AG10803 (cell line): ENCODE measurements at regions not wholly inside any gene's neighbourhood (a gene's known extent, or its start where the extent isn't known, plus 50 kb on each side); places are given as distances from the start of the nearest gene placed in this dataset.

Source experiments
- DNase-seq: peaks from one replicate; pipeline ENCODE4 v3.0.0; 2010; ENCODE audit warnings: low read depth
- H3K4me3 ChIP-seq: 2 replicates; pipeline ENCODE4 v1.5.1; 2011; ENCODE audit warnings: mild to moderate bottlenecking, low read length, control low read depth
- TF ChIP-seq, protein P1 (sequence below): conservative IDR thresholded peaks from 2 replicates; pipeline ENCODE4 v1.5.1; 2011; ENCODE audit warnings: mild to moderate bottlenecking, low read length, control low read depth, inconsistent platforms

DNA sequence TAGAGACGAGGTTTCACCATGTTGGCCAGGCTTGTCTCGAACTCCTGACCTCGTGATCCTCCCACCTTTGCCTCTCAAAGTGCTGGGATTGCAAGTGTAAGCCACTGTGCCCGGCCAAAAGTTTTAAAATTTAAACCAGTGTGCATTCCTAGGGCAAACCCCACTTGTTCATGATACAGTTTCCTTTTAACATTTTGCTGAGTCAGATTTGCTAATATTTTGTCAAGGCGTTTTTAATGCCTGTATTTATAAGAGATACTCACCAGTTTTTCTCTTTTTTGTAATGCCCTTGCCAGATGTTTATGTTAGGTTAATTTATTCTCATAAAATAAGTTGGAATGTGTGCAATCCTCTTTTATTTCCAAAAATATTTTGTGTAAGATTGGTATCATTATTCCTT is 927.4 kb downstream of the DNAJB9 start:
- TF ChIP-seq, protein P1, sequence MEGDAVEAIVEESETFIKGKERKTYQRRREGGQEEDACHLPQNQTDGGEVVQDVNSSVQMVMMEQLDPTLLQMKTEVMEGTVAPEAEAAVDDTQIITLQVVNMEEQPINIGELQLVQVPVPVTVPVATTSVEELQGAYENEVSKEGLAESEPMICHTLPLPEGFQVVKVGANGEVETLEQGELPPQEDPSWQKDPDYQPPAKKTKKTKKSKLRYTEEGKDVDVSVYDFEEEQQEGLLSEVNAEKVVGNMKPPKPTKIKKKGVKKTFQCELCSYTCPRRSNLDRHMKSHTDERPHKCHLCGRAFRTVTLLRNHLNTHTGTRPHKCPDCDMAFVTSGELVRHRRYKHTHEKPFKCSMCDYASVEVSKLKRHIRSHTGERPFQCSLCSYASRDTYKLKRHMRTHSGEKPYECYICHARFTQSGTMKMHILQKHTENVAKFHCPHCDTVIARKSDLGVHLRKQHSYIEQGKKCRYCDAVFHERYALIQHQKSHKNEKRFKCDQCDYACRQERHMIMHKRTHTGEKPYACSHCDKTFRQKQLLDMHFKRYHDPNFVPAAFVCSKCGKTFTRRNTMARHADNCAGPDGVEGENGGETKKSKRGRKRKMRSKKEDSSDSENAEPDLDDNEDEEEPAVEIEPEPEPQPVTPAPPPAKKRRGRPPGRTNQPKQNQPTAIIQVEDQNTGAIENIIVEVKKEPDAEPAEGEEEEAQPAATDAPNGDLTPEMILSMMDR: no peak
- no peak for DNase-seq
- no peak overlapping the region for H3K4me3 ChIP-seq

DNA sequence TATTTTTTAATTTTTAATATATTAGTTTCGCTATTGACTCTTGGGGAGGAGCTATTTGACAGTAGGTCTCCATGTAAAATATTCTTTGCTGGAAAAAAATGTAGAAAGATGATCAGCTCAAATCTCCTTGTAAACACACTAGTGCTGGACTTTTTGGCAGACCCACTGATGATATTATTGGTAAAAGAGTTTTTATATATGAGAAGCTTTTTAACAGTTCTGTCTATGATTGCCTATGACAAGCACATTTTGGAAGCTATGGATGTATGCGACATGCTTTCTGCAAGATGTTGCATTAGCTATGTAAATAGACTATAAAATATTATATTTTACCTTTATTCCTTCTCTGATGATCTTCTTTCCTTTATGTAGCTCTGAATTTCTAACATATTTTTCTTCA is 928.5 kb downstream of the DNAJB9 start:
- no peak overlapping the region for H3K4me3 ChIP-seq
- TF ChIP-seq, protein P1: no peak
- DNase-seq: no peak

DNA sequence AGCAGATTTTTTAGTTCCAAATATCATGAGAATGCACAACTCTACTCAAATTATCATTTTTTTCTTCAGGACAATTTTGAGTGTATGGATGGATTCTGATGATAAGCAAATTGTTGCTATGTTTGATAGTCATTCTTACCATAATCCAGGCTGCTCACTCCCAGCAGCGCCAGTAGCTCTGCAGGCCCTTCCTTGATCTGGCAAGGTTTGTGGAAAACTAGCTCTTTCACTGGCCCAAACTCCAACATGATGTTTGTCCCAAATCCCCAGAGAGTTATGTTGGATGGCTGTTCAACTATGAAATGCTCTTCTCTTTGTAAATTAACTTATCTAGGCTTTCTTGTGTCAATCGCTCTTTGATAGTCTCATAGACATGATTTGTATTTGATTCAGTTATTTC is 933.7 kb downstream of the DNAJB9 start:
- TF ChIP-seq, protein P1: no peak
- no peak for DNase-seq
- H3K4me3 ChIP-seq: no peak overlapping the region

DNA sequence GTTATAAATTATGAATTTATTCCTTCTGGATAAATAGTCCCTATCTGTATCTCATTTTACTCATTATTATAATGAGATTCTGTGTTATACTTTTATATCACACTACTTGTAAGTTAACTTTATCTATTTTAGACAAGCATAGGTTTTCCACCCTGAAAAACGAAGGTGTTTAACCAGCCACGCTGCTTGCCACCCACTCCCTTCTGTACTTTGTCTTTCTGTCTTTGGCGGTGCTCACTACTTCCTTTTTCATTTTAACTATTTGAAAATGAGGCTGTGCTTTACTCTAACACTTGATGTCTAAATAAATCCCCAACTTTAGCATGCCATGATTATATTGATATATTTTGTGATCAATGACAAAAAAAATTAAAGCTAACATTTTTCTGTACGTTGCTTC is 952.9 kb downstream of the DNAJB9 start:
- no peak overlapping the region for H3K4me3 ChIP-seq
- DNase-seq: no peak
- TF ChIP-seq, protein P1: no peak

DNA sequence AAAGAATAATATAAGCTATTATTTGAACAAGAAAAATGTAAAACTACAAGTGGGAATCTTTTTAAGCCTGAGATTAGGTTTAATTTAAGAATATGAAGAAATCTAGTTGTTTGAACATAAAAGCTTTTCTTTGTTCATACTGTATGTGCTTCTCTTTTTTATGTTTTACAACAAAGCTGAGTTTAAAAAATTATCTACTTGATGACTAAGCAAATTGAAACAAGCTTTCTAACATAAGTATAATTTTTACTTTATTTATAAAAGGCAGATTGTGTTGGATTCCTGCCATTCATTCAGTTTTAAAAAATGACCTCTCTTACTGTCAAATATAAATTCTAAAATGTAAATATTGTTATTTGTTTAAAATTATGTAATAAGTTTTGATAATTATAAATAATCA is 958.2 kb downstream of the DNAJB9 start:
- H3K4me3 ChIP-seq: no peak overlapping the region
- TF ChIP-seq, protein P1: no peak
- DNase-seq: no peak

DNA sequence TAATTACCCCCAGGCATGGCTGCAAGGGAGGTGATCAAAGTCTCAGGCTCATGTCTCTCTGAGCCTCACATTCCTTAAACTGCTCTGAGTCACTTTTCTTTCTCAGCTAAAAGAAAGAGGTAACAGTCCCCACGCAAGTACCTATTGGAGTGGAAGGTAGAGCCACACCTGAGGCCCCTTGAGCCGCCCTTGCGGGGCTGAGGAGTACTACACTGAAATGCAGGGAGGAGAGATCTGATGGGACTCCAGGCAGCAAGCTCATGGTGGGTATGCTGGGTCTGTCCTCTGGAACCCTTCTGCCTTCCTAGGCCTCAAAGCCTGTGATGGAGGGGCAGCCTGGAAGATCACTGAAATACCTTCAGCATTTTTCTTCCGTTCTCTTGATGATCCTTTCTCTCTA is 960.0 kb downstream of the DNAJB9 start:
- DNase-seq: no peak
- TF ChIP-seq, protein P1: no peak

DNA sequence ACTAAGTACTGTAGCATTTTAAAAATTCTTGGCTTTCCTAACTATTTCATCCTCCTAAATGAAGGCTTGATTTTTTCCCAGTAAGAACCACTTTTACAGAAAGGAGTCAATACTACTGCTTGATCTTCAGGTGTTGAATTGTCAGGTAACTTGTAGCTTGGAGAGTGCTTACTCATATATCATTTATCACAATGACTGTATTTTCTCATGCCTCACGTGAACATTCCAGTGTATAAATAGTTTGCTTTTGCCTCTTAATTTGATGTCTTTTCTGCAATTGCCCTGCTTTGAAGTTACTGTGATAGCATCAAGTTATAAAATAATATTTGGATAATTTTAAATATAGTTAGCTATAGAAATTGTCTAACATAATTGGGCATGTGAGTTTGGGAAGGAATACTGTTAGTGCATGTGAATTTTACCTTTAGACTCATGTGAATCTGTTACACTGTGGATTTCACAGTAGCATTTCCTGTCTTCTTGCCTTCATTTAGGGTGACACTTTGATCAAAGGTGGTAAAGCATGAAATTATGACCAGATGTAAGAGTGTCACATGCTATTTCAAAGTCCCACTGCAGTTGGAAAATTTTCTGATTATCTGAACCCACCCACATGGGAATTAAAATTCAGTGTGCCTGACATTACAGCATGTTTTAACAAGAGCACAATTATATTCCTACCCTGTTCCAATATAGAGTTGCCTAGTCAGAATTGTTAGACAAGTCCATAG is 962.8 kb downstream of the DNAJB9 start:
- TF ChIP-seq, protein P1: no peak
- no peak overlapping the region for H3K4me3 ChIP-seq
- DNase-seq: no peak

More for the DNA sequence above, 960.0 kb downstream of the DNAJB9 start:
- no peak overlapping the region for H3K4me3 ChIP-seq
